OCI-M2 (cell line): ENCODE measurements at regions not wholly inside any gene's neighbourhood (a gene's known extent, or its start where the extent isn't known, plus 50 kb on each side); places are given as distances from the start of the nearest gene placed in this dataset.

Source experiments
- DNase-seq: peaks from one replicate; lab custom pipeline; 2025; ENCODE audit not compliant: unreplicated experiment; lab: John Stamatoyannopoulos, UW

- no peak for DNase-seq
Measured at GRCh38 chr12:59007620-59008019, 87.3 kb upstream of the LRIG3 start.

GRCh38 chr12:59005193-59005955 is 85.1 kb upstream of the LRIG3 start:
- DNase-seq = no peak

- no peak for DNase-seq
Measured at GRCh38 chr12:59004456-59004855, 84.2 kb upstream of the LRIG3 start.

- no peak for DNase-seq
Measured at GRCh38 chr12:58995666-58996363, 75.5 kb upstream of the LRIG3 start.

- DNase-seq = no peak
Measured at GRCh38 chr12:58988643-58989344, 68.5 kb upstream of the LRIG3 start.

- no peak for DNase-seq
Measured at GRCh38 chr12:58981961-58982360, 61.7 kb upstream of the LRIG3 start.

- DNase-seq = no peak
Measured at GRCh38 chr12:58980768-58981167, 60.5 kb upstream of the LRIG3 start.

GRCh38 chr12:58978717-58979116 is 58.4 kb upstream of the LRIG3 start:
- DNase-seq = no peak

- DNase-seq = no peak
Measured at GRCh38 chr12:58977476-58977875, 57.2 kb upstream of the LRIG3 start.

GRCh38 chr12:58976146-58976545 is 55.8 kb upstream of the LRIG3 start:
- DNase-seq = no peak
